Stomach (tissue), 8 donors: ENCODE measurements at regions not wholly inside any gene's neighbourhood (a gene's known extent, or its start where the extent isn't known, plus 50 kb on each side); places are given as distances from the start of the nearest gene placed in this dataset.
"Not testable (repeated sequence)": the region's sequence is repeated elsewhere in the genome, so short reads cannot be mapped to it uniquely, and the experiment has no call there.

Source experiments
- DNase-seq, 2 donors: peaks; one replicate each; pipeline versions ENCODE4 v3.0.0 to v3.0.0-alpha.2; 2013 to 2019
- H3K27ac ChIP-seq, 5 donors: fragments of 200-600 bp in 4 of 5; sonication (generic) in 4 of 5; one replicate each; pipeline ENCODE4 v1.5.1; 2013 to 2019; ENCODE audit warnings: mild to moderate bottlenecking in 1 of 5, moderate library complexity in 1 of 5
- H3K27me3 ChIP-seq, 3 donors: fragments of 200-600 bp; sonication (generic); one replicate each; pipeline ENCODE4 v1.5.1; 2017 to 2019; ENCODE audit warnings: mixed run types in 1 of 3
- H3K36me3 ChIP-seq, 4 donors: fragments of 200-600 bp; sonication (generic); 1 replicate in 3 of 4; 2 replicates in 1 of 4; pipeline ENCODE4 v1.5.1; 2016 to 2019
- H3K4me1 ChIP-seq, 4 donors: fragments of 200-600 bp; sonication (generic); one replicate each; pipeline ENCODE4 v1.5.1; 2016 to 2019
- H3K4me3 ChIP-seq, 4 donors: fragments of 200-600 bp; sonication (generic) in 3 of 4; one replicate each; pipeline ENCODE4 v1.5.1; 2016 to 2019; ENCODE audit warnings: mild to moderate bottlenecking in 1 of 4
- H3K9me3 ChIP-seq, 4 donors: fragments of 200-600 bp; sonication (generic); one replicate each; pipeline ENCODE4 v1.5.1; 2016 to 2019
- EP300 ChIP-seq: sonication (generic); formaldehyde crosslinking; IDR thresholded peaks from one replicate; pipeline ENCODE4 v1.6.1; 2017; ENCODE audit warnings: antibody characterized with exemption
- POLR2A ChIP-seq, 4 donors: fragments of 450-650 bp; IDR thresholded peaks; one replicate each; pipeline ENCODE4 v1.6.1; 2016; ENCODE audit warnings: antibody characterized with exemption in 4 of 4, control low read depth in 2 of 4, mild to moderate bottlenecking in 1 of 4, moderate library complexity in 1 of 4
- POLR2AphosphoS5 ChIP-seq, 3 donors: sonication (generic); formaldehyde crosslinking; IDR thresholded peaks; one replicate each; pipeline ENCODE4 v1.6.1; 2016; ENCODE audit warnings: antibody characterized with exemption in 3 of 3
- WGBS, 5 donors: extraction: QIAGEN DNeasy Blood & Tissue Kit in 3 of 5; methylation state at CpG; one replicate each; pipeline versions ENCODE4 v1.1.5 to v1.1.7; 2013 to 2018; 5-methylcytosine and 5-hydroxymethylcytosine counted together
- intact Hi-C: fragments of 100-400 bp; cut with DNase I; formaldehyde crosslinking; loops from one replicate; pipeline ENCODE4 v1.15.1; 2023; ENCODE audit warnings: low total_unique reads
- TF ChIP-seq, protein P1 (sequence below), 7 experiments: fragments of 450-650 bp in 4 of 7; fragments of 200-600 bp in 3 of 7; sonication (generic) in 3 of 7; IDR thresholded peaks; one replicate each; pipeline ENCODE4 v1.5.1; 2016 to 2019; ENCODE audit warnings: antibody characterized with exemption in 7 of 7, control low read depth in 2 of 7, mild to moderate bottlenecking in 1 of 7
- donor health status: healthy with polysubstance abuse.
- donor health status: Bipolar disorder and iron deficiency.
- donor health status: healthy.

DNA sequence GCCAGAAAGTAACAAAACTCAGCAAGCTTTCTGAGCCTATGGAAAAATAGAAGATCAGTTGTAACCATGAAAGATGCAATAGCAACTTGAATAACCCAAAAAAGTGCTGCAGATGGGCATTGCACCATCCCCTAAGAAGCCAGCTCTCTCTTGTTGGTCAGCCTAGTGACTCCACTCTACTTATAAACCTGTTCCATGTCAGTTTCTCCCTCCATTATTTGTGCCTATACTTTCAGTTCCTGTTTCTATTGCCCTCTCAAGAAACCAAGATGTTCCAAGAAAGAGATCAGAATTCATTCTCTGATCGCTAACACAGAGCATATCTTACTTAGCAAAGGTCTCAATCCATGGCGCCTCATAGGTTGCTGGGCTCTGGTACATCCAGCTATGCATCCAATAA lies 170.3 kb upstream of the MAP2 start:
- no peak for DNase-seq
- no peaks in the 10 kb centered on the region for H3K27me3 ChIP-seq
- H3K9me3 ChIP-seq: no peaks in the 10 kb centered on the region
- H3K4me1 ChIP-seq: no peaks in the 10 kb centered on the region
- H3K4me3 ChIP-seq: no peak overlapping the region
- WGBS, 5 donors: 49 to 97% (median 68%) methylated on average over 2 of the region's 2 CpGs
- H3K27ac ChIP-seq: no peak overlapping the region
- no peaks in the 10 kb centered on the region for H3K36me3 ChIP-seq
- TF ChIP-seq POLR2AphosphoS5 (IDR thresholded peaks at IDR 0.05): no peak
- TF ChIP-seq POLR2A (IDR thresholded peaks at IDR 0.05): no peak
- no peak for TF ChIP-seq EP300
- TF ChIP-seq, protein P1, sequence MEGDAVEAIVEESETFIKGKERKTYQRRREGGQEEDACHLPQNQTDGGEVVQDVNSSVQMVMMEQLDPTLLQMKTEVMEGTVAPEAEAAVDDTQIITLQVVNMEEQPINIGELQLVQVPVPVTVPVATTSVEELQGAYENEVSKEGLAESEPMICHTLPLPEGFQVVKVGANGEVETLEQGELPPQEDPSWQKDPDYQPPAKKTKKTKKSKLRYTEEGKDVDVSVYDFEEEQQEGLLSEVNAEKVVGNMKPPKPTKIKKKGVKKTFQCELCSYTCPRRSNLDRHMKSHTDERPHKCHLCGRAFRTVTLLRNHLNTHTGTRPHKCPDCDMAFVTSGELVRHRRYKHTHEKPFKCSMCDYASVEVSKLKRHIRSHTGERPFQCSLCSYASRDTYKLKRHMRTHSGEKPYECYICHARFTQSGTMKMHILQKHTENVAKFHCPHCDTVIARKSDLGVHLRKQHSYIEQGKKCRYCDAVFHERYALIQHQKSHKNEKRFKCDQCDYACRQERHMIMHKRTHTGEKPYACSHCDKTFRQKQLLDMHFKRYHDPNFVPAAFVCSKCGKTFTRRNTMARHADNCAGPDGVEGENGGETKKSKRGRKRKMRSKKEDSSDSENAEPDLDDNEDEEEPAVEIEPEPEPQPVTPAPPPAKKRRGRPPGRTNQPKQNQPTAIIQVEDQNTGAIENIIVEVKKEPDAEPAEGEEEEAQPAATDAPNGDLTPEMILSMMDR (IDR thresholded peaks at IDR 0.05): no peak
- intact Hi-C loops: no loop called here

DNA sequence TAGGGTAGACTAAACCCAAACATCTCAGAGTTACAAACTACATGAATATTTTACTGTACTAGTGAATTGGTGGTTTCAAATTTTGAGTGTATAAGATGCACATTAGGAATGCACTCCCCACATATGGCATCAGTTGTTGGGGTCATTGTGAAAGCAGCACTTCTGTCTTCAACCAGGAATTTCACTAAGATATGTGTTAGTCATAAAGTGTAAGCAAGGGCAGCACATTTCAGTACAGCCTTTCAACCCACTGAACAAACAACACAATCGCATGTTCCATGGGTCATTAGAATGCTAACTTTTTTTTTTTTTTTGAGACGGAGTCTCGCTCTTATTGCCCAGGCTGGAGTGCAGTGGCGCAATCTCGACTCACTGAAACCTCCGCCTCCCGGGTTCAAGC lies 164.1 kb upstream of the MAP2 start:
- Histone ChIP-seq H3K36me3 (no peaks in the 10 kb centered on the region), H3K27ac (no peak overlapping the region), H3K27me3 (no peaks in the 10 kb centered on the region), H3K4me1 (no peaks in the 10 kb centered on the region), H3K9me3 (no peaks in the 10 kb centered on the region), H3K4me3 (no peak overlapping the region)
- DNase-seq: no peak
- intact Hi-C loops: no loop called here
- 87 to 96% (median 93%) methylated on average over 7 of the region's 7 CpGs for WGBS, 5 donors
- TF ChIP-seq POLR2A (IDR thresholded peaks at IDR 0.05): no peak
- TF ChIP-seq, protein P1 (IDR thresholded peaks at IDR 0.05): no peak

DNA sequence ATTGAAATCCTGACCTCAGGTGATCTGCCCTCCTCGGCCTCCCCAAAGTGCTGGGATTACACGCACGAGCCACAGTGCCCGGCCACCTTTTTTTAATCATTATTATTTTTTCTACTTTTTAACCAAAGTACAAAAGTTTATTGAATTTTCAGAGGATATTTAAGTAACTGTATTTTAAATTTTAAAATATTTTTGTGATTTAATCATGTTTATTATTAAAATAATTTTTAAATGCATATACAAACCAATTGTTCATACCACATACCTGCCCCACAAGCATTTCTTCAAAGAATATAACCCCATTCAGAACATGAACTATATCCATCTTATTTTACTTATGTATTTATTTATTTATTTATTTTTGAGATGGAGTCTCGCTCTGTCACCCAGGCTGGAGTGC lies 163.6 kb upstream of the MAP2 start:
- Histone ChIP-seq H3K36me3 (no peaks in the 10 kb centered on the region), H3K27me3 (no peaks in the 10 kb centered on the region), H3K4me3 (no peak overlapping the region), H3K9me3 (no peaks in the 10 kb centered on the region), H3K4me1 (no peaks in the 10 kb centered on the region), H3K27ac (no peak overlapping the region)
- intact Hi-C loops: no loop called here
- WGBS, 5 donors: 90 to 97% (median 95%) methylated on average over 5 of the region's 5 CpGs
- TF ChIP-seq, protein P1 (IDR thresholded peaks at IDR 0.05): no peak
- TF ChIP-seq POLR2AphosphoS5 (IDR thresholded peaks at IDR 0.05) (no peak), POLR2A (IDR thresholded peaks at IDR 0.05) (no peak), EP300 (no peak)
- DNase-seq: no peak

DNA sequence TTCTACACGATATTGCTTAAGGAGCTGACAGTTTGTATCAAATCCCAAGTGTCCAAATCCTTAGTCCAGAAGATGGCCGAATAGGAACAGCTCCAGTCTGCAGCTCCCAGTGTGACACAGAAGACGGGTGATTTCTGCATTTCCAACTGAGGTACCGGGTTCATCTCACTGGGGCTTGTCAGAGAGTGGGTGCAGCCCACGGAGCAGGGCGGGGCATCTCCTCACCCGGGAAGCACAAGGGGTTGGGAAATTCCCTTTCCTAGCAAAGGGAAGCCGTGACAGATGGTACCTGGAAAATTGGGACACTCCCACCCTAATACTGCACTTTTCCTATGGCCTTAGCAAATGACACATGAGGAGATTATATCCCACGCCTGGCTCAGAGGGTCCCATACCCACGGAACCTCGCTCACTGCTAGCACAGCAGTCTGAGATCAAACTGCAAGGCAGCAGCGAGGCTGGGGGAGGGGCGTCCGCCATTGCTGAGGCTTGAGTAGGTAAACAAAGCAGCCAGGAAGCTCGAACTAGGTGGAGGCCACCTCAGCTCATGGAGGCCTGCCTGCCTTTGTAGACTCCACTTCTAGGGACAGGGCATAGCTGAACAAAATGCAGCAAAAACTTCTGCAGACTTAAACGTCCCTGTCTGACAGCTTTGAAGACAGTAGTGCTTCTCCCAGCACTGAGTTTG lies 162.3 kb upstream of the MAP2 start:
- intact Hi-C loops: not testable (repeated sequence)
- WGBS, 5 donors: 77 to 86% (median 85%) methylated on average over 11 to 16 of the region's 16 CpGs

DNA sequence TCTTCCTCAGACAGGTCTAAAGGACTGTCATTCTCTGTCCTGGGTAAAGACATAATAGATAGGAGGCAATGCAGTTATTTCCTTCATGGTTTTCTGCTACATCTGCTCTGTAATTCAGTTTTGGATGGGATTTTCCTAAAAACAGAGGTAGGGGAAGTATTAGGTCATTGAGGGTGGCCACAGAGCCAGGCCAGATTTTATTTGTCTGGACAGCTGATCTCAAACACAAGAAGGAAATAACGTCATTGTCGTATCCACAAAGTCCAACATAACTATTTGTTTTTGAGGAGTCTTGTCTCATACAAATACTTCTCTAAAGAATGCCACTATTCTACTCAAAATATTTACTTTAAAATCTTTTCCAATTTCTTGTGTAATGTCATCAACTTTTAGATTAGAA lies 154.8 kb upstream of the MAP2 start:
- H3K27me3 ChIP-seq: no peaks in the 10 kb centered on the region
- no peak for TF ChIP-seq POLR2A (IDR thresholded peaks at IDR 0.05)
- TF ChIP-seq, protein P1 (IDR thresholded peaks at IDR 0.05): no peak
- no peak for TF ChIP-seq EP300
- no peak for TF ChIP-seq POLR2AphosphoS5 (IDR thresholded peaks at IDR 0.05)
- H3K4me1 ChIP-seq: no peaks in the 10 kb centered on the region
- intact Hi-C loops: no loop called here
- H3K36me3 ChIP-seq: no peaks in the 10 kb centered on the region
- H3K27ac ChIP-seq: no peak overlapping the region
- H3K4me3 ChIP-seq: no peak overlapping the region
- no peaks in the 10 kb centered on the region for H3K9me3 ChIP-seq
- DNase-seq: no peak
- 15 to 41% (median 34%) methylated on average over 2 of the region's 2 CpGs for WGBS, 5 donors

More for the DNA sequence above, 162.3 kb upstream of the MAP2 start:
- not testable (repeated sequence) for H3K36me3 ChIP-seq, H3K9me3 ChIP-seq, DNase-seq, H3K4me1 ChIP-seq, H3K27ac ChIP-seq, H3K27me3 ChIP-seq, H3K4me3 ChIP-seq
